Endodermal cell (in vitro differentiated cells): ENCODE measurements at regions not wholly inside any gene's neighbourhood (a gene's known extent, or its start where the extent isn't known, plus 50 kb on each side); places are given as distances from the start of the nearest gene placed in this dataset.

Experiments
- DNase-seq: peaks from one replicate; pipeline ENCODE4 v3.0.0-alpha.2; 2017
- H3K27ac ChIP-seq: 2 replicates; pipeline ENCODE4 v1.5.1; 2013; ENCODE audit warnings: mild to moderate bottlenecking, low read depth, low read length, moderate library complexity
- H3K27me3 ChIP-seq: 2 replicates; pipeline ENCODE4 v1.6.1; 2013; ENCODE audit warnings: mild to moderate bottlenecking, low read length, moderate library complexity; ENCODE audit not compliant: insufficient read depth, control insufficient read depth, poor library complexity, severe bottlenecking
- H3K36me3 ChIP-seq: 2 replicates; pipeline ENCODE4 v1.7.0; 2013; ENCODE audit warnings: mild to moderate bottlenecking, low read length, moderate library complexity; ENCODE audit not compliant: control insufficient read depth, insufficient read depth
- H3K4me1 ChIP-seq: one replicate; pipeline ENCODE4 v1.7.0; 2013; ENCODE audit warnings: low read length; ENCODE audit not compliant: control insufficient read depth, insufficient read depth
- H3K4me3 ChIP-seq: 2 replicates; pipeline ENCODE4 v1.5.1; 2013; ENCODE audit warnings: mild to moderate bottlenecking, low read length, moderate library complexity
- H3K9ac ChIP-seq: 2 replicates; pipeline ENCODE4 v1.6.1; 2013; ENCODE audit warnings: mild to moderate bottlenecking, low read length, moderate library complexity; ENCODE audit not compliant: poor library complexity, severe bottlenecking; ENCODE audit errors: extremely low read depth
- H3K9me3 ChIP-seq: 2 replicates; pipeline ENCODE4 v1.6.1; 2013; ENCODE audit warnings: mild to moderate bottlenecking, low read length, moderate library complexity; ENCODE audit not compliant: control insufficient read depth
- H3K27ac Mint-ChIP-seq: 2 replicates; pipeline ENCODE4 v1.8.0; 2020; ENCODE audit warnings: mixed read lengths
- H3K27me3 Mint-ChIP-seq: 2 replicates; pipeline ENCODE4 v1.8.0; 2021; ENCODE audit warnings: mild to moderate bottlenecking, mixed read lengths; ENCODE audit not compliant: insufficient read depth
- H3K36me3 Mint-ChIP-seq: 2 replicates; pipeline ENCODE4 v1.8.0; 2020; ENCODE audit warnings: low read depth, mixed read lengths
- H3K4me1 Mint-ChIP-seq: 2 replicates; pipeline ENCODE4 v1.8.0; 2020; ENCODE audit warnings: mixed read lengths
- H3K4me3 Mint-ChIP-seq: 2 replicates; pipeline ENCODE4 v1.8.0; 2020; ENCODE audit warnings: mild to moderate bottlenecking, moderate library complexity, mixed read lengths
- H3K9me3 Mint-ChIP-seq: 2 replicates; pipeline ENCODE4 v1.8.0; 2020; ENCODE audit warnings: mild to moderate bottlenecking, mixed read lengths
- CTCF ChIP-seq: fragments of 200-600 bp; sonication (generic); conservative IDR thresholded peaks from 2 replicates; pipeline ENCODE4 v1.5.0; 2021; ENCODE audit warnings: antibody characterized with exemption, mild to moderate bottlenecking
- WGBS, 2 experiments: methylation state at CpG; one replicate each; pipeline versions ENCODE4 v1.1.5 to v1.1.7; 2013; ENCODE audit warnings: missing lambda C conversion rate in 2 of 2, mixed read lengths in 1 of 2; ENCODE audit not compliant: insufficient coverage in 1 of 2, insufficient read length in 1 of 2; 5-methylcytosine and 5-hydroxymethylcytosine counted together

GRCh38 chr12:75636607-75637006, 125.2 kb upstream of the KRR1 start:
- Histone ChIP-seq H3K27ac (no peak overlapping the region), H3K27me3 (no peaks in the 10 kb centered on the region), H3K4me1 (no peaks in the 10 kb centered on the region), H3K9me3 (no peaks in the 10 kb centered on the region), H3K36me3 (no peaks in the 10 kb centered on the region), H3K4me3 (no peak overlapping the region), H3K9ac (no peak overlapping the region)
- Mint-ChIP-seq H3K9me3 (no peaks in the 10 kb centered on the region), H3K27me3 (no peaks in the 10 kb centered on the region), H3K4me1 (peaks cover 31% of the 10 kb centered on the region), H3K4me3 (no peak overlapping the region), H3K36me3 (no peaks in the 10 kb centered on the region), H3K27ac (no peak overlapping the region)
- 90 to 100% methylated on average over 2 to 4 of the region's 4 CpGs for WGBS, 2 experiments
- no peak for DNase-seq
- TF ChIP-seq CTCF, result no peak

- no peak for TF ChIP-seq CTCF
- H3K4me3 Mint-ChIP-seq, result no peak overlapping the region
- 70 to 74% methylated on average over 4 to 5 of the region's 6 CpGs for WGBS, 2 experiments
- H3K27ac Mint-ChIP-seq, result no peak overlapping the region
- no peaks in the 10 kb centered on the region for H3K36me3 Mint-ChIP-seq
- Histone ChIP-seq H3K9me3 (no peaks in the 10 kb centered on the region), H3K27ac (no peak overlapping the region), H3K4me1 (no peaks in the 10 kb centered on the region), H3K27me3 (no peaks in the 10 kb centered on the region), H3K36me3 (no peaks in the 10 kb centered on the region), H3K9ac (no peak overlapping the region), H3K4me3 (no peak overlapping the region)
- H3K9me3 Mint-ChIP-seq, result no peaks in the 10 kb centered on the region
- peaks cover 24% of the 10 kb centered on the region for H3K4me1 Mint-ChIP-seq
- H3K27me3 Mint-ChIP-seq, result no peaks in the 10 kb centered on the region
- no peak for DNase-seq
Measured at GRCh38 chr12:75635606-75636444, 124.4 kb upstream of the KRR1 start.

- H3K27me3 ChIP-seq, result no peaks in the 10 kb centered on the region
- Mint-ChIP-seq H3K27me3 (no peaks in the 10 kb centered on the region), H3K27ac (no peak overlapping the region), H3K36me3 (no peaks in the 10 kb centered on the region), H3K9me3 (no peaks in the 10 kb centered on the region), H3K4me3 (no peak overlapping the region), H3K4me1 (peaks cover 16% of the 10 kb centered on the region)
- peaks cover 3% of the 10 kb centered on the region for H3K9me3 ChIP-seq
- no peak for DNase-seq
- no peak for TF ChIP-seq CTCF
- no peaks in the 10 kb centered on the region for H3K4me1 ChIP-seq
- no peaks in the 10 kb centered on the region for H3K36me3 ChIP-seq
- H3K27ac ChIP-seq, result no peak overlapping the region
- H3K9ac ChIP-seq, result no peak overlapping the region
- 63 to 76% methylated on average over 2 to 3 of the region's 3 CpGs for WGBS, 2 experiments
- H3K4me3 ChIP-seq, result no peak overlapping the region
Measured at GRCh38 chr12:75634244-75635222, 123.1 kb upstream of the KRR1 start.
